PFSK-1 (cell line): ENCODE measurements at regions not wholly inside any gene's neighbourhood (a gene's known extent, or its start where the extent isn't known, plus 50 kb on each side); places are given as distances from the start of the nearest gene placed in this dataset.

Experiments used
- FOXP2 ChIP-seq: optimal IDR thresholded peaks from 2 replicates; pipeline ENCODE3; 2011; ENCODE audit warnings: borderline replicate concordance, control low read depth, inconsistent platforms; ENCODE audit not compliant: insufficient read depth; ENCODE audit errors: extremely low read length, extremely low read depth
- POLR2AphosphoS5 ChIP-seq: IDR thresholded peaks from 2 replicates; pipeline ENCODE4 v1.6.1; 2012; ENCODE audit warnings: low read depth, mild to moderate bottlenecking, control low read depth, low read length, moderate library complexity
- REST ChIP-seq, 2 experiments: IDR thresholded peaks; 2 replicates each; pipeline versions ENCODE4 v1.6.1 to v1.8.0; 2011 to 2012; ENCODE audit warnings: low read depth in 2 of 2, low read length in 2 of 2, control low read depth in 1 of 2, inconsistent platforms in 1 of 2, mild to moderate bottlenecking in 1 of 2, moderate library complexity in 1 of 2; ENCODE audit not compliant: insufficient read depth in 1 of 2
- SIN3A ChIP-seq: IDR thresholded peaks from 2 replicates; pipeline ENCODE4 v1.6.1; 2012; ENCODE audit warnings: mild to moderate bottlenecking, low read length, moderate library complexity, borderline replicate concordance; ENCODE audit not compliant: insufficient read depth
- TAF1 ChIP-seq: IDR thresholded peaks from 2 replicates; pipeline ENCODE4 v1.6.1; 2012; ENCODE audit warnings: low read length, control low read depth, borderline replicate concordance; ENCODE audit not compliant: insufficient read depth

- TF ChIP-seq TAF1 = no peak
- no peak for TF ChIP-seq SIN3A
- TF ChIP-seq FOXP2 = no peak
- no peak for TF ChIP-seq REST (IDR thresholded peaks at IDR 0.05; ENCODE audit: insufficient read depth in 1 of 2, low read depth in 2 of 2, low read length in 2 of 2)
- no peak for TF ChIP-seq POLR2AphosphoS5
Measured at GRCh38 chr2:234858790-234859329, 93.0 kb upstream of the SH3BP4 start.

GRCh38 chr2:234858145-234858544, 93.7 kb upstream of the SH3BP4 start:
- no peak for TF ChIP-seq POLR2AphosphoS5
- no peak for TF ChIP-seq SIN3A
- no peak for TF ChIP-seq REST (IDR thresholded peaks at IDR 0.05; ENCODE audit: insufficient read depth in 1 of 2, low read depth in 2 of 2, low read length in 2 of 2)
- no peak for TF ChIP-seq TAF1

GRCh38 chr2:234853729-234854128, 98.1 kb upstream of the SH3BP4 start:
- TF ChIP-seq TAF1 (no peak), FOXP2 (no peak)

DNA sequence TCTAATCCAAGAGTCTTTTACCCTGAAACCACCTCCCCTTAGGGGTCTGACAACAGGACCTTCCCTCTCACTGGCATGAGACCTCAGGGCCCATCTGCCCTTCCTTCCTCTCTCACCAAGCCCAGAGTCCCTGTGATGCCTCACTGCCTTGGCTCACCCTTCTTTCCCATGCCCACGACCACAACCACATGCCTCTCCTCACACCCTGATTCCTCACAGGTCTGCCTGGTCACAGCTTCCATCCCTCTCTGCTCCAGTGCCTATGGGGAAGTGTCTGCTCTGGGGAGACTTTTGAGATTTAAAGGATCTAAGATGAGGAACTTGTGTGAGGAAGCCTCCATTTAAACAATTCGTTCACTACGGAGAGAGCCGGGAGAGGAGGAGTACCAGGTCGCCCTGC, 98.9 kb upstream of the SH3BP4 start:
- TF ChIP-seq POLR2AphosphoS5 = no peak
- TF ChIP-seq FOXP2 = no peak
- TF ChIP-seq SIN3A = no peak
- no peak for TF ChIP-seq REST (IDR thresholded peaks at IDR 0.05; ENCODE audit: insufficient read depth in 1 of 2, low read depth in 2 of 2, low read length in 2 of 2)
- no peak for TF ChIP-seq TAF1

- no peak for TF ChIP-seq REST (IDR thresholded peaks at IDR 0.05; ENCODE audit: insufficient read depth in 1 of 2, low read depth in 2 of 2, low read length in 2 of 2)
- TF ChIP-seq TAF1 = no peak
- TF ChIP-seq SIN3A = no peak
- no peak for TF ChIP-seq FOXP2
- TF ChIP-seq POLR2AphosphoS5 = no peak
Measured at GRCh38 chr2:234852035-234852434, 99.8 kb upstream of the SH3BP4 start.

DNA sequence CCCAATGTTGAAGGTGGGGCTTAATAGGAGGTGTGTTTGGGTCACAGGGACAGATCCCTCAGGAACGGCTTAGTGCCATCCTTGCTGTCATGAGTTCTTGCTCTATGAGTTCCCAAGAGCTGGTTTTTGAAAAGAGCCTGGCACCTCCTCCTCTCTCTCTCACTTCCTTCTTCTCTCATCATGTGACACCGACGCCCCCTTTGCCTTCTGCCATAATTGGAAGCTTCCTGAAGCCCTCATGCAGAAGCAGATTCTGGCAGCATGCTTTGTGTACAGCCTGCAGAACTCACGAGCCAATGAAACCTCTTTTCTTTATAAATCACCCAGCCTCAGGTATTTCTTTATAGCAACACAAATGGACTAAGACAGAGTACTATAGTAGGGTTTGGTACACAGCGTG, 100.4 kb upstream of the SH3BP4 start:
- TF ChIP-seq POLR2AphosphoS5 (no peak), TAF1 (no peak), FOXP2 (no peak), REST (IDR thresholded peaks at IDR 0.05; ENCODE audit: insufficient read depth in 1 of 2, low read depth in 2 of 2, low read length in 2 of 2) (no peak)
